H1 (cell line): ENCODE measurements at regions not wholly inside any gene's neighbourhood (a gene's known extent, or its start where the extent isn't known, plus 50 kb on each side); places are given as distances from the start of the nearest gene placed in this dataset.

ENCODE experiments used
- ASH2L ChIP-seq: fragments of 200-600, 300-600 bp; sonication (generic); IDR thresholded peaks from one replicate; pipeline ENCODE4 v1.7.1; 2017; ENCODE audit warnings: low read length
- BACH1 ChIP-seq: IDR thresholded peaks from 2 replicates; pipeline ENCODE4 v1.6.1; 2012; ENCODE audit warnings: low read length, improper control_type of control experiment
- CEBPB ChIP-seq: IDR thresholded peaks from 2 replicates; pipeline ENCODE4 v1.6.1; 2012; ENCODE audit warnings: low read depth, low read length
- FOSL1 ChIP-seq: IDR thresholded peaks from 2 replicates; pipeline ENCODE4 v1.6.1; 2011; ENCODE audit warnings: mild to moderate bottlenecking, low read depth, low read length, moderate library complexity; ENCODE audit not compliant: insufficient read depth
- SIX5 ChIP-seq: IDR thresholded peaks from 2 replicates; pipeline ENCODE4 v1.6.1; 2011; ENCODE audit warnings: mild to moderate bottlenecking, low read depth, low read length
- SP2 ChIP-seq: IDR thresholded peaks from 2 replicates; pipeline ENCODE4 v1.6.1; 2012; ENCODE audit warnings: mild to moderate bottlenecking, low read length, inconsistent platforms

GRCh38 chr14:71762575-71762974 lies 169.7 kb upstream of the RGS6 start (continued):
- TF ChIP-seq BACH1 (no peak), ASH2L (no peak), SP2 (no peak), CEBPB (no peak), SIX5 (no peak), FOSL1 (no peak)
